Heart left ventricle (tissue), 13 donors: ENCODE measurements at regions not wholly inside any gene's neighbourhood (a gene's known extent, or its start where the extent isn't known, plus 50 kb on each side); places are given as distances from the start of the nearest gene placed in this dataset.

Experiments
- POLR2A ChIP-seq, 2 donors: fragments of 450-650 bp; IDR thresholded peaks; one replicate each; pipeline ENCODE4 v1.6.1; 2017; ENCODE audit warnings: antibody characterized with exemption in 2 of 2, mild to moderate bottlenecking in 2 of 2, moderate library complexity in 2 of 2
- TF ChIP-seq, protein P1 (sequence below), 12 donors: fragments of 200-600 bp; sonication (generic) in 4 of 12; IDR thresholded peaks; one replicate each; pipeline versions ENCODE4 v1.5.0 to v1.8.0; 2018 to 2022; ENCODE audit warnings: antibody characterized with exemption in 12 of 12, mild to moderate bottlenecking in 5 of 12
- donor health status: ischemic (EF 13 %, LVEDD 7.1; RV severe dilation, severe dysfunction).
- donor health status: DM: no; HTN: yes; CAD: no.
- donor health status: DM: no; HTN: no; CAD: no.
- donor health status: ischemic (EF 25% LVEDD 6.9; RV normal size, moderate dysfunction).
- donor health status: ischemic (EF 25% LVEDD 5.7; RV mildly dilated, moderate dysfunction).
- donor health status: ischemic (EF 35%, LVEDD 5.7; RV mildly dilated, moderate dysfunction).
- donor health status: nonischemic (EF 11% LVEDD 7.7; RV severe dilation, severe dysfunction).
- donor health status: DM: yes; HTN: yes; CAD: no.
- donor health status: PGD.
- donor health status: ischemic (EF 29% LVEDD 5.4; RV normal size, mild dysfunction).
- donor health status: nonischemic (EF 23%, LVEDD 6.1; RV moderate dilation, normal function).

DNA sequence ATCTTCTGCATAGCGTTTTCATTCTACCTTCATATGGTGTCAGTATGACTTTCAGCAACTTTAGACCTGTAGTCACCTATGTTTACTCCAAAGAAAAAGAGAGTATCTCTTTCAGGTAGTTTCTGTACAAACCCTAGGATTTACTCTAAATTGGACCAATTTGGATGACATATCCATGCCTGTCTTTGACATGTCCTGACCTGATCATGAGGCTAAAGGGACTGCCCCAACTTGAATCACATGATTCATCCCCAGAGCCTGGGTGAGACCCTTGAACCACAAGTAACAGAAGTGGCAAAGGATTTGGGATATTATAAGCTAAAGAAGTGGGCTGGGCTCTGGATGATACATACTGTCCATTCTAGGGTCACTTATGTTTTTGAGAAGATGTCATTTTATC, 124.5 kb upstream of the CSNK1A1L start:
- TF ChIP-seq, protein P1, sequence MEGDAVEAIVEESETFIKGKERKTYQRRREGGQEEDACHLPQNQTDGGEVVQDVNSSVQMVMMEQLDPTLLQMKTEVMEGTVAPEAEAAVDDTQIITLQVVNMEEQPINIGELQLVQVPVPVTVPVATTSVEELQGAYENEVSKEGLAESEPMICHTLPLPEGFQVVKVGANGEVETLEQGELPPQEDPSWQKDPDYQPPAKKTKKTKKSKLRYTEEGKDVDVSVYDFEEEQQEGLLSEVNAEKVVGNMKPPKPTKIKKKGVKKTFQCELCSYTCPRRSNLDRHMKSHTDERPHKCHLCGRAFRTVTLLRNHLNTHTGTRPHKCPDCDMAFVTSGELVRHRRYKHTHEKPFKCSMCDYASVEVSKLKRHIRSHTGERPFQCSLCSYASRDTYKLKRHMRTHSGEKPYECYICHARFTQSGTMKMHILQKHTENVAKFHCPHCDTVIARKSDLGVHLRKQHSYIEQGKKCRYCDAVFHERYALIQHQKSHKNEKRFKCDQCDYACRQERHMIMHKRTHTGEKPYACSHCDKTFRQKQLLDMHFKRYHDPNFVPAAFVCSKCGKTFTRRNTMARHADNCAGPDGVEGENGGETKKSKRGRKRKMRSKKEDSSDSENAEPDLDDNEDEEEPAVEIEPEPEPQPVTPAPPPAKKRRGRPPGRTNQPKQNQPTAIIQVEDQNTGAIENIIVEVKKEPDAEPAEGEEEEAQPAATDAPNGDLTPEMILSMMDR (IDR thresholded peaks at IDR 0.05) = no peak
- no peak for TF ChIP-seq POLR2A (IDR thresholded peaks at IDR 0.05)
